ENCODE measurements at regions not wholly inside any gene's neighbourhood (a gene's known extent, or its start where the extent isn't known, plus 50 kb on each side); places are given as distances from the start of the nearest gene placed in this dataset.

GRCh38 chr1:102640312-102640711, 468.0 kb downstream of the COL11A1 start:
- no peak for TF ChIP-seq CTCF (IDR thresholded peaks at IDR 0.05)
- TF ChIP-seq POLR2A (IDR thresholded peaks at IDR 0.05) = no peak

Measured in Peyer's patch (tissue), 4 donors.